Muscle layer of duodenum (tissue), 2 donors: ENCODE measurements at regions not wholly inside any gene's neighbourhood (a gene's known extent, or its start where the extent isn't known, plus 50 kb on each side); places are given as distances from the start of the nearest gene placed in this dataset.
"Not testable (repeated sequence)": the region's sequence is repeated elsewhere in the genome, so short reads cannot be mapped to it uniquely, and the experiment has no call there.

Source experiments
- H3K27ac ChIP-seq: one replicate; pipeline ENCODE4 v1.7.0; 2013; ENCODE audit warnings: mild to moderate bottlenecking, low read length
- H3K27me3 ChIP-seq: one replicate; pipeline ENCODE4 v1.7.0; 2013; ENCODE audit warnings: low read depth, mild to moderate bottlenecking, control low read depth, low read length
- H3K36me3 ChIP-seq, 2 donors: one replicate each; pipeline ENCODE4 v1.7.0; 2013; ENCODE audit warnings: low read length in 2 of 2, control low read depth in 1 of 2, mild to moderate bottlenecking in 1 of 2; ENCODE audit not compliant: insufficient read depth in 2 of 2, control insufficient read depth in 1 of 2
- H3K4me1 ChIP-seq, 2 donors: one replicate each; pipeline ENCODE4 v1.7.0; 2013; ENCODE audit warnings: low read length in 2 of 2, mild to moderate bottlenecking in 2 of 2, control low read depth in 1 of 2, moderate library complexity in 1 of 2; ENCODE audit not compliant: insufficient read depth in 2 of 2, control insufficient read depth in 1 of 2
- H3K4me3 ChIP-seq, 2 donors: one replicate each; pipeline ENCODE4 v1.7.0; 2013; ENCODE audit warnings: low read length in 2 of 2, low read depth in 1 of 2, mild to moderate bottlenecking in 1 of 2
- H3K9me3 ChIP-seq, 2 donors: one replicate each; pipeline ENCODE4 v1.7.0; 2013; ENCODE audit warnings: low read length in 2 of 2, control low read depth in 1 of 2, mild to moderate bottlenecking in 1 of 2; ENCODE audit not compliant: control insufficient read depth in 1 of 2
- donor health status: healthy.

DNA sequence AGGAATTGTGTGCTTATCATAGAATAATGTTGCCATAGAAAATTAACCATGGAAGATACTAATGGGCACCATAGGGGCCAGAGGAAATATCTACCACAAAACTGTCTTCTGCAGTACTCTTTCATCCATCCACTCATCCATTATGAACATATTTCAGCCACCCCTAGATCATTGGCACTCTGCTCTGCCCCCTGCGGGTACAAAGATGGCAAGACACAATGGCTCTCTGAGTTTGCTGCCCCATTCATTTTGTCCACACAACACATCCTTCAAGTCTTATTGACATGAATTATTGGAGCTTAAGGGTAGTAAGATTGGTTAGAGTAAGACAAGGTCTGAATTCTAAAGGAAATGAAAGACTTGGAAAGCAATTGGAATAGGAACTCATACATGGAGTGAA, 1224.7 kb upstream of the CELF4 start:
- no peaks in the 10 kb centered on the region for H3K4me1 ChIP-seq
- no peaks in the 10 kb centered on the region for H3K27me3 ChIP-seq
- H3K9me3 ChIP-seq: peaks cover 0 to 4% of the 10 kb centered on the region in 2 donors
- H3K36me3 ChIP-seq: no peaks in the 10 kb centered on the region
- H3K4me3 ChIP-seq: no peak overlapping the region
- no peak overlapping the region for H3K27ac ChIP-seq

DNA sequence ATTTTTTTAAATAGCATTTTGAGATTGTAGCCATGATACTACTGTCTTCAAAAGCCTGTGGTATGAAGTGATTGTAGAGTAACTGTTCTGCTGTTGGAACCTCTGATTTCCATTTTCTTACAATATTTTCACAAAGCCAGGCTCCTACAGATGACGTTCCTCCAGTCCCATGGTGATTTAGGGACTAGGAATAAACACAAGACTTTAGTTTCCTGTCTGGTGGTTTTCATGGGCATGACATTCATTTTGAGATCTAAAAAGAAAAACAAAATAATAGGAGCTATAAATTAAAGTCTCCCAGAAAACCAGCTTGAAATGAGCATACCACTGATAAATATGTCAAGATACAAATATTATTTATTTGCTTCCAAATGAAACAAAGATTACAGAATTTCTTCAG, 1223.5 kb upstream of the CELF4 start:
- H3K27me3 ChIP-seq: no peaks in the 10 kb centered on the region
- H3K4me1 ChIP-seq: no peaks in the 10 kb centered on the region
- H3K9me3 ChIP-seq: peaks cover 0 to 4% of the 10 kb centered on the region in 2 donors
- no peaks in the 10 kb centered on the region for H3K36me3 ChIP-seq
- no peak overlapping the region for H3K4me3 ChIP-seq
- no peak overlapping the region for H3K27ac ChIP-seq

- Histone ChIP-seq H3K27me3 (no peaks in the 10 kb centered on the region), H3K9me3 (peaks cover 0 to 4% of the 10 kb centered on the region in 2 donors), H3K36me3 (no peaks in the 10 kb centered on the region), H3K4me3 (no peak overlapping the region), H3K27ac (no peak overlapping the region), H3K4me1 (no peaks in the 10 kb centered on the region)
Observed at GRCh38 chr18:38786906-38787305, 1221.3 kb upstream of the CELF4 start.

GRCh38 chr18:38771620-38772019, 1206.0 kb upstream of the CELF4 start:
- H3K27ac ChIP-seq, H3K4me1 ChIP-seq, H3K36me3 ChIP-seq, H3K9me3 ChIP-seq, H3K27me3 ChIP-seq, H3K4me3 ChIP-seq: not testable (repeated sequence)

DNA sequence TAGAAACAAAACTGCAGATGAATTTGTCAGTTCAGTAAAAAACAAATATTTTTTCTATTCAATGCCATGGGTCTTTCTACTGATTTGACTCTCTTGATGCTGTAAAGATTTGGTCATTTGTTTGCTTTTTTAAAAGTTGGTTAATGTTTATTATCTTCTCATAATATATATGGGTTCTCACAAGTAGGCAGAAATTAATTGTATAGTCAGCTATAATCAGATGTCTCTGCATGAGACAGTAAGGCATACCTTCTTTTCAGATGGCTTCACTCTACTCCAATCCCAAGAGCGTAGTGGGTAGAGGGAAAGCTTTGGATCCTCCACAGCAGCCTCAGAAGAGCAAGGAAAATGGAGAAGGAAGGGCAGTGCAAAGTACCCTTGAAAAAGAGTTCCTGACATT, 1202.9 kb upstream of the CELF4 start:
- no peaks in the 10 kb centered on the region for H3K9me3 ChIP-seq

DNA sequence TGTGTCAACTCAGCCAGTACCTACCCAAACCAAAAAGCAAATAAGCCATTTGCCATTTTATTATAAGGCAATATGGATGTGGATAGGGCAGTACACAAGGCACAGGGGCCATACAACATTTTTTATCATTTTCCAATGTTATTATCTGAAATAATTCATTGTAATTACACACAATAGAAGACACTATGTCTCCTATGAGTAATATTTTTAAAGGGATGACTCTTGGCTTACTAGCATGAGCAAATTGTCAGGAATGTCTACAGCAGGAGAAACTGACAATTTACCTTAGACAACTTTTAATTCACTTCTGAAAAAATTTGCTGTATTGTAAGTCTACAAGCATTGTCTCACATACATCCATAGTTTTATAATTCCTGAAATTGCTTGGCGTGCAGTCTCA, 1193.9 kb upstream of the CELF4 start:
- Histone ChIP-seq H3K27me3 (no peaks in the 10 kb centered on the region), H3K9me3 (no peaks in the 10 kb centered on the region), H3K36me3 (no peaks in the 10 kb centered on the region)

More for the DNA sequence above, 1202.9 kb upstream of the CELF4 start:
- Histone ChIP-seq H3K4me1 (no peaks in the 10 kb centered on the region), H3K36me3 (no peaks in the 10 kb centered on the region), H3K27ac (no peak overlapping the region), H3K4me3 (no peak overlapping the region), H3K27me3 (no peaks in the 10 kb centered on the region)

GRCh38 chr18:38756436-38756835, 1190.8 kb upstream of the CELF4 start:
- H3K4me3 ChIP-seq: no peak overlapping the region
- no peaks in the 10 kb centered on the region for H3K27me3 ChIP-seq
- H3K27ac ChIP-seq: no peak overlapping the region
- no peaks in the 10 kb centered on the region for H3K36me3 ChIP-seq
- no peaks in the 10 kb centered on the region for H3K4me1 ChIP-seq
- H3K9me3 ChIP-seq: no peaks in the 10 kb centered on the region

More for the DNA sequence above, 1193.9 kb upstream of the CELF4 start:
- Histone ChIP-seq H3K27ac (no peak overlapping the region), H3K4me1 (no peaks in the 10 kb centered on the region), H3K4me3 (no peak overlapping the region)

GRCh38 chr18:38752430-38752829, 1186.8 kb upstream of the CELF4 start:
- peaks cover 0 to 4% of the 10 kb centered on the region in 2 donors for H3K4me1 ChIP-seq
- H3K36me3 ChIP-seq: no peaks in the 10 kb centered on the region
- no peak overlapping the region for H3K4me3 ChIP-seq
- H3K27me3 ChIP-seq: no peaks in the 10 kb centered on the region
- H3K9me3 ChIP-seq: no peaks in the 10 kb centered on the region
- H3K27ac ChIP-seq: no peak overlapping the region

GRCh38 chr18:38751898-38752297, 1186.3 kb upstream of the CELF4 start:
- H3K36me3 ChIP-seq: no peaks in the 10 kb centered on the region
- no peak overlapping the region for H3K27ac ChIP-seq
- H3K4me3 ChIP-seq: no peak overlapping the region
- H3K4me1 ChIP-seq: peaks cover 0 to 4% of the 10 kb centered on the region in 2 donors
- H3K9me3 ChIP-seq: no peaks in the 10 kb centered on the region
- H3K27me3 ChIP-seq: no peaks in the 10 kb centered on the region

DNA sequence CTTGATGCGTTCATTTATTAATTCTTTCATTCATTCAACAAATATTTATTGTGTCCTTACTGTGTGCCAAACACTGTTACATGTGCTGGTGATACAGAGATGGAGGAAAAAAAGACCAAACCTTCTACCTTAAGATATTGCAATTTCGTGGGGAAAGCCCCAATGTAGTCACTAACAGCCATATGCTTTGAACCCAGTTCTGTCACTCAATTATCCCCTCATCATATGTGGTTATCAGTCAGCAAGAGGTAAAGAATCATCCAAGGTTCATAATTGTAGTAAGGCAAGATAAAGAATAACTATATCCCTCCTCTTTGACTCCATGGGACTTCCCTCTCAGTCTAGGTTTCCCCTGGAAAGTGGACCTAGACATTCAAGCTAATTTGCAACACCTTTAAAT, 1185.6 kb upstream of the CELF4 start:
- no peak overlapping the region for H3K4me3 ChIP-seq
- H3K9me3 ChIP-seq: no peaks in the 10 kb centered on the region
- no peak overlapping the region for H3K27ac ChIP-seq
- H3K27me3 ChIP-seq: no peaks in the 10 kb centered on the region
- peaks cover 0 to 4% of the 10 kb centered on the region in 2 donors for H3K4me1 ChIP-seq
- no peaks in the 10 kb centered on the region for H3K36me3 ChIP-seq

DNA sequence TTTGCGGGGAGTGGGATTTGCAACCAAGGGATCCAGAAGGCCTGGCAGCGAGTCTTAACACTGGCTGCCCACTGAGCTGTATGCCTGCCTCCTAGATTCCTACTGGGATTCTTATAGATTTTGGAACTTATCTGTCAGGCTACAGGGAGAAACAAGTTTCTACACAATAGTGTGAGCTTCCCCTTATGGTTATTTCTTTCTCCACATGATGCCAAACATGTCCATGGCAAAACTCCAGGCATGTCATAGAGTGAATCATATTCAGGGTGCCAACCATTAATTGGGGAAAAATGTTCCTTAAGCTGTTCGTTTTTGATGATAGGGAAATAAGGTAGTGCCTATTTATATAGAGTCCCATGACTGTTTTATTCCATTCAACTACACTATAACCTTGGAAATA, 1185.2 kb upstream of the CELF4 start:
- H3K36me3 ChIP-seq: no peaks in the 10 kb centered on the region
- peaks cover 0 to 4% of the 10 kb centered on the region in 2 donors for H3K4me1 ChIP-seq
- H3K4me3 ChIP-seq: no peak overlapping the region
- no peak overlapping the region for H3K27ac ChIP-seq
- no peaks in the 10 kb centered on the region for H3K9me3 ChIP-seq
- no peaks in the 10 kb centered on the region for H3K27me3 ChIP-seq

- H3K27ac ChIP-seq: no peak overlapping the region
- H3K9me3 ChIP-seq: no peaks in the 10 kb centered on the region
- H3K4me1 ChIP-seq: peaks cover 0 to 6% of the 10 kb centered on the region in 2 donors
Observed at GRCh38 chr18:38747153-38747552, 1181.6 kb upstream of the CELF4 start.

More at GRCh38 chr18:38747153-38747552, 1181.6 kb upstream of the CELF4 start:
- no peaks in the 10 kb centered on the region for H3K36me3 ChIP-seq
- no peaks in the 10 kb centered on the region for H3K27me3 ChIP-seq
- no peak overlapping the region for H3K4me3 ChIP-seq
